ENCODE measurements at regions not wholly inside any gene's neighbourhood (a gene's known extent, or its start where the extent isn't known, plus 50 kb on each side); places are given as distances from the start of the nearest gene placed in this dataset.
"Not testable (repeated sequence)": the region's sequence is repeated elsewhere in the genome, so short reads cannot be mapped to it uniquely, and the experiment has no call there.

GRCh38 chr14:106488291-106488690 lies 961.9 kb downstream of the TMEM121 start:
- no peak for DNase-seq (ENCODE audit: low spot score)

GRCh38 chr14:106489112-106489881 lies 962.9 kb downstream of the TMEM121 start:
- DNase-seq (ENCODE audit: low spot score): no peak

- no peak for DNase-seq (ENCODE audit: low spot score)
Observed at GRCh38 chr14:106490442-106490841, 964.1 kb downstream of the TMEM121 start.

GRCh38 chr14:106491851-106492250 lies 965.5 kb downstream of the TMEM121 start:
- DNase-seq (ENCODE audit: low spot score): no peak

- no peak for DNase-seq (ENCODE audit: low spot score)
Observed at GRCh38 chr14:106493962-106494823, 967.8 kb downstream of the TMEM121 start.

GRCh38 chr14:106500571-106500970 lies 974.2 kb downstream of the TMEM121 start:
- no peak for DNase-seq (ENCODE audit: low spot score)

- no peak for DNase-seq (ENCODE audit: low spot score)
Observed at GRCh38 chr14:106501898-106502297, 975.5 kb downstream of the TMEM121 start.

- DNase-seq (ENCODE audit: low spot score): no peak
Observed at GRCh38 chr14:106505366-106505765, 979.0 kb downstream of the TMEM121 start.

GRCh38 chr14:106506881-106507305 lies 980.5 kb downstream of the TMEM121 start:
- DNase-seq (ENCODE audit: low spot score): no peak

- DNase-seq (ENCODE audit: low spot score): no peak
Observed at GRCh38 chr14:106507354-106507753, 981.0 kb downstream of the TMEM121 start.

GRCh38 chr14:106508216-106508615 lies 981.8 kb downstream of the TMEM121 start:
- DNase-seq (ENCODE audit: low spot score): no peak

- DNase-seq (ENCODE audit: low spot score): no peak
Observed at GRCh38 chr14:106509176-106509575, 982.8 kb downstream of the TMEM121 start.

GRCh38 chr14:106509807-106510206 lies 983.4 kb downstream of the TMEM121 start:
- no peak for DNase-seq (ENCODE audit: low spot score)

GRCh38 chr14:106511006-106511799 lies 984.8 kb downstream of the TMEM121 start:
- DNase-seq (ENCODE audit: low spot score): no peak

GRCh38 chr14:106511800-106512198 lies 985.4 kb downstream of the TMEM121 start:
- no peak for DNase-seq (ENCODE audit: low spot score)

- DNase-seq (ENCODE audit: low spot score): no peak
Observed at GRCh38 chr14:106513302-106513701, 986.9 kb downstream of the TMEM121 start.

- no peak for DNase-seq (ENCODE audit: low spot score)
Observed at GRCh38 chr14:106518054-106518943, 991.9 kb downstream of the TMEM121 start.

- not testable (repeated sequence) for DNase-seq (ENCODE audit: low spot score)
Observed at GRCh38 chr14:106522118-106522517, 995.7 kb downstream of the TMEM121 start.

GRCh38 chr14:106522990-106523389 lies 996.6 kb downstream of the TMEM121 start:
- no peak for DNase-seq (ENCODE audit: low spot score)

GRCh38 chr14:106528717-106529116 lies 1002.3 kb downstream of the TMEM121 start:
- DNase-seq (ENCODE audit: low spot score): no peak

- no peak for DNase-seq (ENCODE audit: low spot score)
Observed at GRCh38 chr14:106530031-106530422, 1003.6 kb downstream of the TMEM121 start.

All from AG20443 (cell line).